ENCODE measurements at regions not wholly inside any gene's neighbourhood (a gene's known extent, or its start where the extent isn't known, plus 50 kb on each side); places are given as distances from the start of the nearest gene placed in this dataset.

- ATAC-seq: no peak
- no peaks in the 10 kb centered on the region for H3K4me1 ChIP-seq
- no peak for TF ChIP-seq CTCF (IDR thresholded peaks at IDR 0.05)
- H3K36me3 ChIP-seq: no peaks in the 10 kb centered on the region
- no peak overlapping the region for H3K4me3 ChIP-seq
- H3K27me3 ChIP-seq (ENCODE audit: low read depth): no peaks in the 10 kb centered on the region
- H3K9me3 ChIP-seq: no peaks in the 10 kb centered on the region
- intact Hi-C loops (cut with DNase I): no loop called here
- DNase-seq: no peak
- H3K27ac ChIP-seq: no peak overlapping the region
Observed at GRCh38 chr4:148944136-148944838, 502.1 kb upstream of the NR3C2 start.

GRCh38 chr4:148934926-148935578 lies 492.8 kb upstream of the NR3C2 start:
- H3K27ac ChIP-seq: no peak overlapping the region
- TF ChIP-seq CTCF (IDR thresholded peaks at IDR 0.05): no peak
- no peak for ATAC-seq

GRCh38 chr4:148926276-148927260 lies 484.4 kb upstream of the NR3C2 start:
- H3K4me1 ChIP-seq: no peaks in the 10 kb centered on the region
- H3K36me3 ChIP-seq: no peaks in the 10 kb centered on the region
- intact Hi-C loops (cut with DNase I): no loop called here
- ATAC-seq (no peak), DNase-seq (no peak)
- H3K9me3 ChIP-seq: peaks cover 8% of the 10 kb centered on the region
- no peak overlapping the region for H3K27ac ChIP-seq
- TF ChIP-seq CTCF (IDR thresholded peaks at IDR 0.05): no peak
- no peak overlapping the region for H3K4me3 ChIP-seq
- no peaks in the 10 kb centered on the region for H3K27me3 ChIP-seq (ENCODE audit: low read depth)

More at GRCh38 chr4:148934926-148935578, 492.8 kb upstream of the NR3C2 start:
- H3K9me3 ChIP-seq: peaks cover 8% of the 10 kb centered on the region
- H3K36me3 ChIP-seq: no peaks in the 10 kb centered on the region
- H3K27me3 ChIP-seq (ENCODE audit: low read depth): no peaks in the 10 kb centered on the region
- DNase-seq: no peak
- intact Hi-C loops (cut with DNase I): no loop called here
- no peak overlapping the region for H3K4me3 ChIP-seq
- no peaks in the 10 kb centered on the region for H3K4me1 ChIP-seq

- no peak for DNase-seq
- no peak overlapping the region for H3K4me3 ChIP-seq
- ATAC-seq: no peak
- no peaks in the 10 kb centered on the region for H3K27me3 ChIP-seq (ENCODE audit: low read depth)
- intact Hi-C loops (cut with DNase I): no loop called here
- H3K36me3 ChIP-seq: no peaks in the 10 kb centered on the region
- no peak overlapping the region for H3K27ac ChIP-seq
- TF ChIP-seq CTCF (IDR thresholded peaks at IDR 0.05): no peak
- no peaks in the 10 kb centered on the region for H3K9me3 ChIP-seq
- H3K4me1 ChIP-seq: no peaks in the 10 kb centered on the region
Observed at GRCh38 chr4:148923881-148924280, 481.7 kb upstream of the NR3C2 start.

- no peak for DNase-seq
- no peak for ATAC-seq
- no peaks in the 10 kb centered on the region for H3K9me3 ChIP-seq
- no peaks in the 10 kb centered on the region for H3K36me3 ChIP-seq
- no peak overlapping the region for H3K27ac ChIP-seq
- H3K27me3 ChIP-seq (ENCODE audit: low read depth): no peaks in the 10 kb centered on the region
- intact Hi-C loops (cut with DNase I): no loop called here
- no peak overlapping the region for H3K4me3 ChIP-seq
- no peaks in the 10 kb centered on the region for H3K4me1 ChIP-seq
- TF ChIP-seq CTCF (IDR thresholded peaks at IDR 0.05): no peak
Observed at GRCh38 chr4:148922497-148922896, 480.3 kb upstream of the NR3C2 start.
